ENCODE measurements at regions not wholly inside any gene's neighbourhood (a gene's known extent, or its start where the extent isn't known, plus 50 kb on each side); places are given as distances from the start of the nearest gene placed in this dataset.
"Not testable (repeated sequence)": the region's sequence is repeated elsewhere in the genome, so short reads cannot be mapped to it uniquely, and the experiment has no call there.

DNA sequence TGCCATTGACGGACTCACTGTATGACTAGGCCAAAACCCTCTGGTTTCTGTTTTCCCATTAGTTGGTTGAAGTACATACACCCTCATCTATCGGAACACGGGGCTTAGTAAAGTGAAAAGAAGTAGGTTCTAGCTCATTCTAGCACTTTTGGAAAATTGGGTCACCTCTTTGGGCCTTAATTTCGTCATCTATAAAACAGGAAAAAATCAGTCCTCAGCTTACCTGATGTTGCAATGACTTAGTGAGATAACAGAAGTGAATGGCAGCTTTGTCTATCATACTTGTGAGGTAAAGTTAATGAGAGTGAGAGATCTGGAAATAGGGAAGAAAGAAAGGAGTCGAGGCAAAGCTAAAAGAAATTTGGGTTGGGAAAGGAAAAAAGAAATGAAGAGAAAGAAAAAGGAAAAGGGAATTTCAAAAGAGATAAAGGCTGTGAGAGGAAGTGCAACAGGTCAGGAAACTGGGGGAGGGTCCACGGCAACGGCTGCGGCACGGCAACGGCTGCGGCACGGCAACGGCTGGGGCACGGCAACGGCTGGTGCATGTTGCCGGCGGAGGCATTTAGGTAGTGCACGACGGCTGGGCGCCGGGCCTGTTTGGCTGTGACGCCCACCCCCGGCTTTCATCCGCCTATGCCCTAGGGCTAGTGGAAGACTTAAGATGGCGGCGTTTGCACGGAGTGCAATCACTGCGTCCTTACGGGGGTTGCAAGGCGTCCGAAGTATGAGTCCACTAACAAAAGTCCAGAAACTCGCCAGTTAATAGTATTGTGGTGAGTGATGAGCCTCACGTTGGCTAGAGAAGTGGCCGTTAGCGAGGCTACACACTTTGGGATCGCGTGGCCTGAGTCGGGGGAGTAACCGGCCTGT is 91.4 kb upstream of the XIST start:
- peak; percentile 86 for DNase-seq (ENCODE audit: low read depth)

DNA sequence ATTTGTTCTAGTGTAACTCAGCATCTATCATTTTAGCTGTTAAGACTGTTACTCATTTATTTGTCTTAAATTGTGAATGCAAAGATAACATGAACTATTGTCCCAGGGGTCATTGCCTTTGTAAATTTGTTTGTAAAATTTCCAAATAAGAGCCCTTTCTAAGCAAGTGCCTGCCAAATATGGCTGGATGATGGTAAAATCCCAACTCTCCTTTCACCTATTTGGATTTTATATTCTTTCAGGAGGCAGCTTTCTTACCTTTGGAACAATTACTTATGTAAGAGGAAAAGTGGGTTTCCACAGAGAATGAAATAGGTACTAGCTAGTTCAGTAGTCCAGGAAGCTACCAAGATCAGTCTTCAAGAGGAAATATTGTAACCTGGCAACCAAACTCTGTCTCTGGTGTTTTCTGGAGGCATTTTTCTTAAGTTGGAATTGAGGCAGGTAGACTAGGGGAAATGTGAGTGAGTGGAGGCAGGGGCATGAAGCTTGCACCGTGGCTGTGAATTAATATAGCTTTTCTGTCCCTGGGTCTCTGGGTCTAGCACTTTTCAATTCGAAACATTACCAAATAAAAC is 88.5 kb upstream of the XIST start:
- DNase-seq (ENCODE audit: low read depth) = no peak

DNA sequence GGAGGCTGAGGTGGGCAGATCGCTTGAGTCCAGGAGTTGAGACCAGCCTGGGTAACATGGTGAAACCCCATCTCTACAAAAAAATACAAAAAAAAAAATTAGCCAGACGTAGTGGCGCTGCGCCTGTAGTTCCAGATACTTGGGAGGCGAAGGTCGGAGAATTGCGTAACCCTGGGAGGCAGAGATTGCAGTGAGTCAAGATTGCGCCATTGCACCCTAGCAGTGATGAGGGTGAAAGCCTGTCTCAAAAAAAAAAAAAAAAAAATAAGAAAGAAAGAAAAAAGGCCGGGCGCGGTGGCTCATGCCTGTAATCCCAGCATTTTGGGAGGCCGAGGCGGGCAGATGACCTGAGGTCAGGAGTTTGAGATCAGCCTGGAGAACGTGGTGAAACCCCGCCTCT is 85.3 kb upstream of the XIST start:
- DNase-seq (ENCODE audit: low read depth) = not testable (repeated sequence)

DNA sequence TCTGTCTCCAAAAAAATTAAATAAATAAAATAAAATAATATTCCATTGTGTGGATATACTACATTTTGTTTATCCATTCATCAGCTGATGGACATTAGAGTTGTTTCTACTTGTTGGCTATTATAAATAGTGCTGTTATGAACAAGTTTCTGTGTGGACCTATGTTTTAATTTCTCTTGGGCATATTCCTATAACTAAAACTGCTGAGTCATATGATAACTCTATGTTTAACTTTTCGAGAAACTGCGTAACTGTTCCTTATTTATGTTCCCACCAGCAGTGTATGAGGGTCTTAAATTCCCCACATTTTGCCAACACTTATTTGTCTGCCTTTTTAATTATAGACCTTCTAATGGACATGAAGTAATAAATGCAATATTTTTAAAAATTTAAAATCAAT is 80.0 kb upstream of the XIST start:
- DNase-seq (ENCODE audit: low read depth) = no peak

DNA sequence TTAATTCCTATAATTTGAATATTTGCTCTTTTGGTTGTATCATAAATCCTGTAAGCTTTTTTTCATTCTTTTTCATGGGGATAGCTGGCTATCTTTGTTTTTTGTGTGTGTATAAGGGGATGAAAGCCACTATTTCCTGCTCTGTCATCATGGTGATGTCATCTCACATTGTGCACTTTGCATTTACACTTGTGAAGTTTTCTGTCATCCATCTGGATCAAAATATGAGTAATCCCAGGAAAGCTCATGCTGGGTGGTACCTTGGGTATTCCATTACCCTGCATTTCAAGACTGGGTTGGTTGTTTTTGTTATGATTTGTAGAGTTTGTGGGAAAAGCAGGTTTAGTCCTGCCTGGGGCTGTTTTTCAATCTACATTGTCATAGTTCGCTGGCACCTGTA is 77.8 kb upstream of the XIST start:
- no peak for DNase-seq (ENCODE audit: low read depth)

DNA sequence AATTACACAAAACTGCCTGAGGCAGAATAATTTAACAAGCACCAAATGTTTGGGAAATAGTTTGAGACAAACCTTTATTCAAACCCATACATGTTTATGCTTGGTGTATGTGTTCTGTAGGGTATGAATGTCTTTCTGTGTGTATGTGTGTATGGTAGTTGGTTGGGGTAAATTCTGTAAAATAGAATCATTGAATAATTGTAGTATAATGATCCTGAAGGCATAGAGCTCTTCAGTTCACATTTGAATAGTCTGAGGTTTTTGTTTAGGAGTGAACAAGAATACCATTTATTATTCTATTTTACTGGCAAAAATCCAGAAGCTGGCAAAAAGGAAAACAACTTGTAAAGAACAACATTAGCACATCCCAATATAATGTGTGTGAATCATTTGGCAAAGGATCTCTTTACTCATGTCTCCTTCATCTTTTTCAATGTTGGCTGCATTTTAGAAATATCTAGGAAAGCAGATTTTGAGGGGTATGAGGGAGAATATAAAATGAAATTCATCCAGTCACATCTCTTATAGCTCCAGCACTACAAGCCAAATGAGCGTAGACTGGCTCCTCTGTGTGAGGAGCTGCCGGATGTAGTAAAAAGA is 70.4 kb upstream of the XIST start:
- DNase-seq (ENCODE audit: low read depth) = no peak

DNA sequence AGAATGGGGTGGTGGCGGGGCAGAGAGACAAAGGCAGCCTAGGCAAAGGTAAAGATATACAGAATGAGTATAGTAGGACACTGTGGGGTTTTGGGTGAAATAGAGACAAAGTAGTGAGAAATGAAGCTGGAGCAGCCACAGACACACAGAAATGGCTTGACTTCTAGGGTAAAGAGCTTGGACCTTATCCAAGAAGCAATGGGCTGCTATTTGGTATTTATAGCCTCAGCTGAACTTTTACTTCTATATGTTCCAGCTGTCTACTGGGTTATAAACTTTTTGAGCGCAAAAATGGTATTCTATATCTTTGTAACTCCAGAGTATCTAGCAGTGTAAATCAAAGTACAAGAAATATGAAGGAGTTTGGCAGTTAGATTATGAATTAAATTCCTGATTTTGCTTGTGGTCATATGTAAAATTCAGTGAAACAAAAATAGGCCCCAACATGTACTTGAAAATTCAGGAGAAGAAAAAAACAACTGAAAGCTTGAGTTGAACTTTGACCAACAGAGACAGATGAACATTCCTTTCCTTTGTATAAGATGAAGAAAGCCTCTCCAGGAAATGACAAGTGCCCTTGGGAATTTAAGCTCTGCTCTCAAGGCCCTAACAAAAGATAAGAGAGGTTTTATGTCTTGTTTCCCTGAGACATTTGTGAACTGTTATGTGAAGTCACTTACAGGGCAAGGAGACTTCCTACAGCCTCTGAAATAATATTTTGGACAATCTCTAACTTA is 64.6 kb upstream of the XIST start:
- no peak for DNase-seq (ENCODE audit: low read depth)

DNA sequence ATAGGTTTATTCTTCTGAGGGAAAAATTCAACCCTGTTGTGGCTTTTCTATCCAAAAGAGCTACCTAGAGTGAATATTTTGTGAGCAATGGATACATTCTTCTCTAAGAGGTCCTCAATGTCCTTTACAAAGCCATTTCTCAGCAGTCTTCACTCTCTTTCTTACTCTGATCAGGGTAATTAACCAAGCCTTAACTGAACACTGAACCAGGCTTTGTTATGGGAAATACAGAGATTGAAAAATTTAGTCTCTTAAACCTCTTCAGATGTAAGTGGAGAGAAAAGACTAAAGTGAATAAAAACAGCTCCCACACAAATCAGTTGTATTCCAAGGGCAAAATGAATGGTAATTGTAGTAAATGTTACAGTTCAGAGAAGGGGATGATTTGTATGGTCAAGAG is 64.0 kb upstream of the XIST start:
- no peak for DNase-seq (ENCODE audit: low read depth)

DNA sequence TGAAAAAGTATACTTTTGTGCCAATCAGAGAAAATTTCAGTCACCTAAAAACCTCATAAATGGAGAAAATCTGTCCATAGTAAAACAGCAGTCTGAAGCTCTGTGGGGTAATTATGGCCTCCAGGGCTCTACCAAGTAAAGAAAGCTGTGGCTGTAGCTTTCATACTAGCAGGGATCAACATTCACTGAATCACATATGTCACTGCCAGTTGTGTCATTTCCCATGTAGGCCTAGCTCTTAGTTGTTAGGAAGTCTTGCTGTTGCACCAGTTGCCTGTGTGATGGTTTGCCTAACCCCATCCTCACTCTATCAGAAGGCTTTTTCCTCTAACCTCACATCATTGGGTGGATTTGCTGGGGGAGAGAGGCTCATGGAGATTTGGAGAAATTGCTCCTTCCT is 62.3 kb upstream of the XIST start:
- not testable (repeated sequence) for DNase-seq (ENCODE audit: low read depth)

DNA sequence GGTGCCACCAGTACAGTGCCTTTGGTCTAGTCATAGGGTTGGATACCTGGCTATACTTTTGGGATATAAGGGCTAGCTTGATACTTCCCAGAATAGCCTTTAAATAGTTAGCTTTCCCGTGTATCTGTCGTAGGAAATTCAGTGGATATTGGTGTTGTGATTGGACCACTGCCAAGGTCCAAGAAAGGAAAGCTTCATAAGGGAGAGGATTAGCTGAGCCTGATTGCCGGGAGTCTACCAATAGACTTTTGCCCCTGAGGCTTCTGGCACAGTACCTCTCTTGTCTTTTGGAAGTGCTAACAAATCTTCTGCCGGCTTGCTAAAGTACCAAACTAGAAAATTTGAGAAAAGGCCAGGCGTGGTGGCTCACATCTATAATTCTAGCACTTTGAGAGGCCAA is 61.1 kb upstream of the XIST start:
- DNase-seq (ENCODE audit: low read depth) = no peak

DNA sequence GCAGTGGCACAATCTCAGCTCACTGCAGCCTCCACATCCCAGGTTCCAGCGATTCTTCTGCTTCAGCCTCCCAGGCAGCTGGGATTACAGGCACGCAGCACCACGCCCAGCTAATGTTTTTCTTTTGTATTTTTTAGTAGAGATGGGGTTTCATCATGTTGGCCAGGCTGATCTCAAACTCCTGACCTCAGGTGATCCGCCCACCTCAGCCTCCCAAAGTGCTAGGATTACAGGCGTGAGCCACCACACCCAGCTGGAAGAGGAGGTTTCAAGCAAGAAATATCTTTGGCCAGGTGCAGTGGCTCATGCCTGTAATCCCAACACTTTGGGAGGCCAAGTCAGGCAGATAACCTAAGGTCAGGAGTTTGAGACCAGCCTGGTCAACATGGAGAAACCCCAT is 59.4 kb upstream of the XIST start:
- DNase-seq (ENCODE audit: low read depth) = not testable (repeated sequence)

DNA sequence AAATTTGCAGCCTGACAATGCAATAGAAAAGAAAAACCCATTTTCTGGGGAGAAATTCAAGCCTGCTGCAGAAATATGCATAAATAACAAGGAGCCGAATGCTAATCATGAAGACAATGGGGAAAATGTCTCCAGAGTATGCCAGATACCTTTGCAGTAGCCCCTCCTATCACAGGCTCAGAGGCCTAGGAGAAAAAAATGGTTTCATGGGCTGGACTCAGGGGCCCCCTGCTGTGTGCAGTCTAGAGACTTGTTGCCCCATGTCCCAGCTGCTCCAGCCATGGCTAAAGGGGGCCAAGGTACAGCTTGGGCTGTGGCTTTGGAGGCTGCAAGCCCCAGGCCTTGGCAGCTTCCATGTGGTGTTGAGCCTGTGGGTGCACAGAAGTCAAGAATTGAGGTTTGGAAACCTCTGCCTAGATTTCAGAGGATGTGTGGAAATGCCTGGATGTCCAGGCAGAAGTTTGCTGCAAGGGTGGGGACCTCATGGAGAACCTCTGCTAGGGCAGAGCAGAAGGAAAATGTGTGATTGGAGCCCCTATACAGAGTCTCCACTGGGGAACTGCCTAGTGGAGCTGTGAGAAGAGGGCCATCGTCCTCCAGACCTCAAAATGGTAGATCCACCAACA is 53.3 kb upstream of the XIST start:
- DNase-seq (ENCODE audit: low read depth) = not testable (repeated sequence)

DNA sequence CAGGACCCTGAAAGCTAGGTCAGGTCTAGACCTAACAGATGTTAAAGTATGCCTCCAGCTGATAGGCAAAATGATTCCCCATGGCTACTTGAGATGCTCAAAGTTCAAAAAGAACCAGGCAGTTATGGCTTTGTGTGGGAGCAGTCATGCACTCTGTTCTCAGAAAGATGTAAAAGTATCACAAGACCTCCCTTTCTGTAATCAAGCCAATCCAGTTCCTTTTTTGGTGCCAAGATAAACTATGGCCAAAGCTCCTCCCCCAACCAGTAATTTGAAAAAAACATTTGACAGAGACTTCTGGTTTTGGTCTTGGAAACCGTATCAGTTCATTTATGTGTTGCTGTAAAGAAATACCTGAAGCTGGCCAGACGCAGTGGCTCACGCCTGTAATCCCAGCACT is 51.4 kb upstream of the XIST start:
- no peak for DNase-seq (ENCODE audit: low read depth)
